ENCODE measurements at regions not wholly inside any gene's neighbourhood (a gene's known extent, or its start where the extent isn't known, plus 50 kb on each side); places are given as distances from the start of the nearest gene placed in this dataset.
A peak's percentile ranks its signal among the peaks of the same experiment; 100 is the strongest.
"Not testable (repeated sequence)": the region's sequence is repeated elsewhere in the genome, so short reads cannot be mapped to it uniquely, and the experiment has no call there.

DNA sequence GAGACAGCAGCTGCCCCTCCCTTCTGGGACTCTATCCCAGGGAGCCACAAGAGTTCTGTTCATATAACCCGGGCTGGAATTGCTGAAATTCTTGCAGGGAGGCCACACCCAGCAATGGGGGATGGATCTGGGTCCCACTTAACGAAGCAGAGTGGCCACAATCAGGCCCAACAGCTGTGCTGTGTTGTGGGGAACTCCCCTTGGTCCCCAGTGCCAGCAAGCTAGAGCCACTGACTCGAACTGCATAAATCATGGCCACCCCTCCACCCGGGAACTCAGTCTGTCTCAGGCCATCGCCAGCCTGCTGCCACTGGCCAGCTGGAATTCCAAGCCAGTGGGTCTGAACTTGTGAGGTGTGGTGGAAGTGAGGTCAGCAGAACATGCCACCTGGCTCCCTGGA, 111.1 kb downstream of the KLF8 start:
- DNase-seq (ENCODE audit: low read depth) = no peak

DNA sequence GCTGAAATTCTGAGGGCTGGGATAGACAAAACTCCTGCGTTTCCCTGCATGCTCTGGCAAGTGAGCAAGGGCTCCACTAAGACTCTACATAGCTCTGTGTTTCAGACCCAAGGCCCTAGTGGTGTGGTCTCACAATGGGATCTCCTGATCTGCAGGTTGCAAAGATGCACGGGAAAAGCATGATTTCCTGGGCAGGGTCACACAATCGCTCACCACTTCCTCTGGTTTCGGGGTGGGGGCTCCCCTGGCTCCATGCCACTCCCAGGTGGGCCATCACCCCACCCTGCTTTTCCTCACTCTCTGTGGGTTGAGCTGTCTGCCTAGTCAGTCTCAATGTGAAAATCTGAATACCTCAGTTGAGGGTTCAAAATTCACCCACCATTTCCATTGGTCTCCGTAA, 111.5 kb downstream of the KLF8 start:
- no peak for DNase-seq (ENCODE audit: low read depth)

DNA sequence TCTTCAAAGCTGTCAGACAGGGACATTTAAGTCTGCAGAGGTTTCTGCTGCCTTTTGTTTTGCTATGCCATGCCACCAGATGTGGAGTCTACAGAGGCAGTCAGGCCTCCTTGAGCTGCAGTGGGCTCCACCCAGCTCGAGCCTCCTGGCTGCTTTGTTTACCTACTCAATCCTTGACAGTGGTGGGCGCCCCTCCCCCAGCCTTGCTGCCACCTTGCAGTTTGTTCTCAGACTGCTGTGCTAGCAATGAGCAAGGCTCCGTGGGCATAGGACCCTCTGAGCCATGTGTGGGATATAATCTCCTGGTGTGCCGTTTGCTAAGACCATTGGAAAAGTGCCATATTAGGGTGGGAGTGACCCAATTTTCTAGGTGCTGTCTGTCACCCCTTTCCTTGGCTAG, 126.0 kb downstream of the KLF8 start:
- not testable (repeated sequence) for DNase-seq (ENCODE audit: low read depth)

DNA sequence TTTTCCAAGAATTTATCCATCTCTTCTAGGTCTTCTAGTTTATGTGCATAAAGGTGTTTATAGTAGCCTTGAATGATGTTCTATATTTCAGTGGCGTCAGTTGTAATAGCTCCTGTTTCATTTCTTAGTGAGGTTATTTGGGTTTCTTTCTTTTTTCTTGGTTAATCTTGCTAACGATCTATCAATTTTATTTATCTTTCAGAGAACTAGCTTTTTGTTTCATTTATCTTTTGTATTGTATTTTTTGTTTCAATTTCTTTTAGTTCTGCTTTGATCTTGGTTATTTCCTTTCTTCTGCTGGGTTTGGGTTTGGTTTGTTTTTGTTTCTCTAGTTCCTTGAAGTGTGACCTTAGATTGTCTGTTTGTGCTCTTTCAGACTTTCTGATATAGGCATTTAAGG, 133.0 kb downstream of the KLF8 start:
- DNase-seq (ENCODE audit: low read depth) = not testable (repeated sequence)

DNA sequence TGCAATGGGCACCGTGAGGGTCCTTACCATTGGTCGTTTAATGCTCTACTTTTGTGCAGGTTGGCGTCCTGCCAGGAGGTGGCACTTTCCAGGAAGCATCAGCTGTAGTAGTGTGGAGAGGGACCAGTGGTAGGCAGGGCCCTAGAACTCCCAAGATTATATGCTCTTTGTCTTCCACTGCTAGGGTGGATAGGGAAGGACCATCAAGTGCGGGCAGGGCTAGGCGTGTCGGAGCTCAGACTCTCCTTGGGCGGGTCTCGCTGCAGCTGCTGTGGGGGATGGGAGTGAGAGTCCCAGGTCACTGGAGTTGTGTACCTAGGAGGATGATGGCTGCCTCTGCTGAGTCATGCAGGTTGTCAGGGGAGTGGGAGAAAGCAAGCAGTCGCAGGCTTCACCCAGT, 134.7 kb downstream of the KLF8 start:
- no peak for DNase-seq (ENCODE audit: low read depth)

DNA sequence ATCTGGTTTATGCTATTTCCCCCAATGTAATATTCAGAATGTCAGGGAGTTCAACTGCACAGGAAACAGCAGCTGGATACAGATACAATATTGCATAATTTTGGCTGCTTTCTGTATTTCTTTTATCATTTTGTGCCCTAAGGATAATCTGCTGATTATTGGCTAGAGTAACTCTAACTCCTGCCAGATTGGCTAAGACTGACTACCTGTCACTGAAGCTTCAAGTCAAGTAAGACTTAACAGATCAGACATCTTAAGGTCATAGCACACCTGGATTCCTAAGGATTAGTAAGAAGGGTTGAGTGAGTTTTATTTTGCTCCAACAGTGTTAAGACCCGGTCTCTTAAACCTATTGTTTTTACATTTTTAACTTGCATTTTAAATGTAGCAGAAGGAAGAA, 136.8 kb downstream of the KLF8 start:
- no peak for DNase-seq (ENCODE audit: low read depth)

DNA sequence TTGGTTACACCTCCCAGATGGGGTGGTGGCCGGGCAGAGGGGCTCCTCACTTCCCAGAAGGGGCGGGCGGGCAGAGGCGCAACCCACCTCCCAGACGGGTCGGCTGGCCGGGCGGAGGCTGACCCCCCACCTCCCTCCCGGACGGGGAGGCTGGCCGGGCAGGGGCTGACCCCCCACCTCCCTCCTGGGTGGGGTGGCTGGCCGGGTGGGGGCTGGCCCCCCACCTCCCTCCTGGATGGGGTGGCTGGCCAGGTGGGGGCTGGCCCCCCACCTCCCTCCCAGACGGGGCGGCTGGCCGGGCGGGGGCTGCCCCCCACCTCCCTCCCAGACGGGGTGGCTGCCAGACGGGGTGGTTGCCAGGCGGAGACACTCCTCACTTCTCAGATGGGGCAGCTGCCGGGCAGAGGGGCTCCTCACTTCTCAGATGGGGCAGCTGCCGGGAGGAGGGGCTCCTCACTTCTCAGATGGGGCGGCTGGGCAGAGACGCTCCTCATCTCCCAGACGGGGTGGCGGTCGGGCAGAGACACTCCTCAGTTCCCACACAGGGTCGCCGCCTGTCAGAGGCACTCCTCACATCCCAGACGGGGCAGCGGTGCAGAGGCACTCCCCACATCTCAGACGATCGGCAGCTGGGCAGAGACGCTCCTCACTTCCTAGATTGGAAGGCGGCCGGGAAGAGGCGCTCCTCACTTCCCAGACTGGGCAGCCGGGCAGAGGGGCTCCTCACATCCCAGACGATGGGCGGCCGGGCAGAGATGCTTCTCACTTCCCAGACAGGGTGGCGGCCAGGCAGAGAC, 148.0 kb downstream of the KLF8 start:
- DNase-seq (ENCODE audit: low read depth) = not testable (repeated sequence)

DNA sequence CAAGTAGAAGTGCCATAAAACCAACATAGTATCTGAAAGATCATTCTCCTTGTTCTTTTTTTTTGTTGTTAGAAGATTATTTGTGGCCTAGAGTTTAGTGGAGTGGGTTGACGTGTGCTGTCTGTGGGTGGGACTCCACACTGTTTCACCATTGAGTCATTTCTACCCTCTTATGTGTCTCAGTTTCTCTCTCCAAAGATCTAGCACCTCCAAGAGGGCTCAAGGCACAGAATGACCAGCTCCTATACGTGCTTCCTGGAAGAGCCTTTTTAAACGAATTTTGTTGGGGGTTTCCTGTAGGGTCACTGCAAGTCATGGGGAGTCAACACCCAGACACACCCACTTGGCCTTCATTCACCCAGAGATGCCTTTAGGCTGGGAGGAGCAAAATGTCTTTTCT, 150.1 kb downstream of the KLF8 start:
- DNase-seq (ENCODE audit: low read depth) = no peak

DNA sequence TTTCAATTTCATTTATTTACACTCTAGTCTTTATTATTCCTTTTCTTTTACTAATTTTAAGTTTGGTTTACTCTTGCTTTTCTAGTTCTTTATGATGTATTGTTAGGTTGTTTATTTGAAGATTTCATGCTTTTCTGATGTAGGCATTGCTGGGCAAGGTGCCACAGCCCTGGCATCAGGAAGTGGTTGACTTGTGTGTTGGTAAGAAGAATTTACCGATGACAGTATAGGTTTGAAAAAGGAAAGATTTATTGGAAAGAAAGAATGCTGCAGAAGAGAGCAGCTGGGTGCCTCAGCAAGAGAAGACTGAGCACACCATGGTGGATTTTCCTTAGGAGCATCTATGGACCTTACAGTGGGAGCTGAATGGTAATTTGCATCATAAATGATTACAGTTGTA, 153.2 kb downstream of the KLF8 start:
- peak; percentile 10 for DNase-seq (ENCODE audit: low read depth)

DNA sequence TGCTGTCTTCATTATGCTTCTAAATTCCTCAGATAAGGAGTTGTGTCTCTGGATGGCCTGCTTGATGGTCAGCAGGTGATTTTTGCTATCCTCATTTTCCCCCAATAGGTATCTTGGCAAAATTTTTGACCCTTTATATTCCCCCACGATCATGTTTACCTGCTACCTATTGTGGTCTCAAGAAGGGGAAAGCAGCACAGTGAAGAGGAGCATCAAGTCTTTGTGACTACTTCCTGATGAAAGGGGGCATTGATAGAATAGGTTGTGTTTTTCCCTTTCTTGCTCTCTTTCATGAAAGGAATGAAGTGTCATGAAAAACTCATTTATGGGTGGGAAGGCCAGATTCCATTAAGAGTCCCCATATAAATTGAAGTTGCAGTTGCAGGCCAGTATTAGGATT, 153.8 kb downstream of the KLF8 start:
- no peak for DNase-seq (ENCODE audit: low read depth)

DNA sequence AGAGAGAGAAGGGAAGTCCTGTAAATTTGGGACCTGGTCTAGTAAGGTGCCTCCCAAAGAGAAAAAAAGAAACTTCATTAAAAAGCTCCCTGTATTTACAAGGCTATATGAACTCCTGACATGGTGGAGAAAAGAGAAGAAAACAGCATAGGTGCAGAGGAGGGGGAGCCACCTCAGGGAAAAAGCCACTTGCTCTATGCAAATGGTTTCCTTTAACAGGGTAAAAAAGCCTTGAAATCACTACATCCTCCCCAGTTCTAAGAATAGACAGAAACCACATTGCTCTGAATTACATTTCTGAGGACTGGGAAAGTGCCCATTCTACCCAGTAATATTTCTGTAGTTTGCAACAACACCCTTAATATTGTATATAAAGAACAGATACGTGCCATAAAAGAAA, 165.5 kb downstream of the KLF8 start:
- no peak for DNase-seq (ENCODE audit: low read depth)

DNA sequence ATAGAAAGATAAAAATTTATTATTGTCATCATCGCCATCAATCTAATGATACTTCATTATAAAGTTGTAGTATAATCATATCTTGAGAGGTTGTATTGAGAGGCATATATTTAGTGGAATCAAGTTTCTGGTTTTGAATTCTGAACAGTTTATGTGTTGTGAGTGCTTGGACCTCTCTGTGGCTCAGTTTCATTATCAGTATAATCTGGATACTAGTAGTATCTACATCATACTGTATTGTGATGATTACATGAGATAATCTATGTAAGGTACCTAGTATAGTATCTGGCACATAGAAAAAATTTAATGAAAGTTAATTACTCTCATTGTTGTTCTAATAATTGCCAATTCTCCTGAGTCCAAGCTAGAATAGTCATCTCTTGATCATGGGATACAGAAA, 161.2 kb upstream of the UBQLN2 start:
- DNase-seq (ENCODE audit: low read depth) = no peak

DNA sequence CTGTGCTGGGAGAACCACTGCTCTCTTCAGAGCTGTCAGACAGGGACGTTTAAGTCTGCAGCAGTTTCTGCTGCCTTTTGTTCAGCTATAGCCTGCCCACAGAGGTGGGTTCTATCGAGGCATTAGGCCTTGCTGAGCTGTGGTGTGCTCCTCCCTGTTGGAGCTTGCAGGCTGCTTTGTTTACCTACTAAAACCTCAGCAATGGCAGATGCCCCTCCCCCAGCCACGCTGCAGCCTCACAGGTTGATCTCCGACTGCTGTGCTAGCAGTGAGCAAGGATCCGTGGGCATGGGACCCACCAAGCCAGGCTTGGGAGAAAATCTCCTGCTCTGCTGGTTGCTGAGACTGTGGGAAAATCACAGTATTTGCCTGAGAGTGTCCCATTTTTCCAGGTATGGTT, 133.8 kb upstream of the UBQLN2 start:
- DNase-seq (ENCODE audit: low read depth) = no peak

DNA sequence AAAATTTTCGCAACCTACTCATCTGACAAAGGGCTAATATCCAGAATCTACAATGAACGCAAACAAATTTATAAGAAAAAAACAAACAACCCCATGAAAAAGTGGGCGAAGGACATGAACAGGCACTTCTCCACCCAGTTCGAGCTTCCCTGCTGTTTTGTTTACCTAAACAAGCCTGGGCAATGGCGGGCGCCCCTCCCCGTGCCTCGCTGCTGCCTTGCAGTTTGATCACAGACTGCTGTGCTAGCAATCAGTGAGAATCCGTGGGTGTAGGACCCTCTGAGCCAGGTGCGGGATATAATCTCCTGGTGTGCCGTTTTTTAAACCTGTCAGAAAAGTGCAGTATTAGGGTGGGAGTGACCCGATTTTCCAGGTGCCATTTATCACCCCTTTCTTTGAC, 111.4 kb upstream of the UBQLN2 start:
- not testable (repeated sequence) for DNase-seq (ENCODE audit: low read depth)

DNA sequence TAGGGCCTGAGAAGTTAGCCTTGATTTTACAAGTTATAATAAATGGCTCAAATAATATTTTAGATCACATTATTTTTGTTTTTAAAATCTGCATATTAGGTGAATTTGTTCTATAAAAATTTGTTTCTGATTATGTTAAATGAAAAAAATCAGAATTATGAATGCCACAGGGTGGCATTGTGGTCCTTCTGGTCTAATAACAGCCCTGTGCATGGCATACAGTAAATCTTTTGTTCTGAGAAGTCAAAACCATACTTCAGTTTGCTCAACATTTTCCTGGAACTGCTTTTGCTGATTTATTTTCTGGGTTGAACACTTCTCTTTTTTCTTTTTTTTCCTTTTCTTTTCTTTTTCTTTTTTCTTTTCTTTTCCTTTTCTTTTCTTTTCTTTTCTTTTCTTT, 101.0 kb upstream of the UBQLN2 start:
- no peak for DNase-seq (ENCODE audit: low read depth)

DNA sequence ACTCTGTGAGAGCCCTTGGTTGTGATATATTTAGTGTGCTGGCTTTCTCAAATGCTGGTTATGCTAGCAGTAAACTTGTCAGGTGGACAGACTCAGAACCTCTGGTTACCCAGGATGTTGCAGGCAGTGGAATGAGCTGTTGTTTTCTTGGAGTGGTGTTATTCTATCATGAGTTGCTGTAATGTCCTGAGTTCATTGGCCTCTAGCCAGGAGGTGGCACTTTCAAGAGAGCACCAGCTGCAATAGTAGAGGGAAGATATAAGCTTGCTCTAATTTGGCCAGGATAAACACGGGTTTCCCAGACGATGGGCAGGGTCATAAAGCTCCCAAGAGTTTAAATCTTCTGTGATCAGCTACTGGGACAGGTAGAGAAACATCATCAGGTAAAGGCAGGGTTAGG, 95.0 kb upstream of the UBQLN2 start:
- DNase-seq (ENCODE audit: low read depth) = no peak

DNA sequence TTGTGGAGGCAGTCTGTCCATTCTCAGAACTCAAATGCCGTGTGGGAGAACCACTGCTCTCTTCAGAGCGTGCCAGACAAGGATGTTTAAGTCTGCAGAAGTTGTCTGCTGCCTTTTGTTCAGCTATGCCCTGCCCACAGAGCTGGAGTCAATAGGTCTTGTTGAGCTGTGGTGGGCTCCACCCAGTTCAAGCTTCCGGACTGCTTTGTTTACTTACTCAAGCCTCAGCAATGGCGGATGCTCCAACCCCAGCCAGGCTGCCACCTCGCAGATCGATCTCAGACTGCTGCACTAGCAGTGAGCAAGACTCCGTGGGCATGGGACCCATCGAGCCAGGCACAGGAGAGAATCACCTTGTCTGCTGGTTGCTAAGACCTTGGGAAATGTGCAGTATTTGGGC, 68.5 kb upstream of the UBQLN2 start:
- DNase-seq (ENCODE audit: low read depth) = not testable (repeated sequence)

DNA sequence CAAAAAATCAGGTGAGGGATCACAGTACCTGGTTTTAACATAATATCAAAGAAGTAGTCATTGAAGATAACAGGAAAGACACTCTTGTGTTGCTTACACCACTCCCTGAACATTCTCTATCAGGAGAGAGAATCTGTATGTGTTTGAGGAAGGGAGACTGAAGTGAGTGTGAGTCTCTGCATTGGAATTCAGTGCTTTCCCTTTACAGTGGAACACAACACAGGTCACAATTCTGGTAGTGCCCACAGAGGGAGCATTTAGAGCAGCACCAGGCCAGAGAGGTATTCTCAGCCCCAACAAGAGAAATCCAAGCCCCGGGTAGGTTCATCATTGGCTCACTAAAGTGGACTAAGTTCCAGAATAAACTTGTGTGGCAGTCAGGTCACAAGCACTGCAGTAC, 64.7 kb upstream of the UBQLN2 start:
- DNase-seq (ENCODE audit: low read depth) = no peak

DNA sequence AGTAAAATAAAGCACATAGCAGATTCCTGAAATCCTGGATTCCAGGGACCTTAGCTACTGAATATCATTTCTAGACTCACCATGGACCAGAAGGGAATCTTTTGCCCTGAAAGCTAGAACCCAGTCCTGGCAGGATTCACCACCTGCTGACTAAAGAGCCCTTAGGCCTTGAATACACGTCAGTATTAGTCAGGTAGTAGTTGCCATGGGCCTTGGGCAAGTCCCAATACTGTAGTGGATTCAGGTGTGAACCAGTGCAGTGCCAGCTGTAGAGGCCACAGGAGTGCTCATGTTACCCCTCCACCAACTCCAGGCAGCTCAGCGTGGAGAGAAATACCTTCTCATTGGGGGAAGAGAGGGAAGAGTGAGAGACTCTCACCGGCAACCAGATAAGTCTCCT, 64.1 kb upstream of the UBQLN2 start:
- no peak for DNase-seq (ENCODE audit: low read depth)

DNA sequence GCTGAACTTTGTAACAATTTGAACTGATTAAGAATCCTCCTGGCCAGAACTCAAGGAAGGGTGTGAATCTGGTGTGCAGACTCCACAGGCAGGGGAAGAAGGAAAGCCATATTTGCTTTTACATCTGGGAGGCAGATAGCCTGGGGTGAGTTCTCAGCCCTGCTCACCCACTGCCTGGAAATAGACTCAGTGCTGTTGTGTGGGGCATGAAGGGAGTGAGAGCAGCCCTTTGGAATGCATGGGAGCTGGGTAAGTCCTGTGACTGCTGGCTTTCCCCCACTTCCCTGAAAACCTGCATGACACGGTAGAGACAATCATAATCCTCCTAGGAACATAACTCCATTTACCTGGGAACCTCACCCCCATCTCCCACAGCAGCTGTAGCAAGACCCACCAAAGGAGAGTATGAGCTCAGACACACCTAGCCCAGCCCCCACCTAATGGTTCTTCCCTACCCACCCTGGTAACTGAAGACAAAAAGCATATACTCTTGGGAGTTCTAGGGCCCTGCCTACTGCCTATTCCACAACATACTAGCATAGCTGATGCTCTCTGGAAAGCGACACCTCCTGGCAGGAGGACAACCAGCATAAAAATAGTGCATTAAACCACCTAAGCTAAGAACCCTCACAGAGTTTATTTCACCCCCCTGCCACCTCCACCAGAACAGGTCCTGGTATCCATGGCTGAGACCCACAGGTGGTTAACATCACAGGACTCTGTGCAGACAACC, 59.3 kb upstream of the UBQLN2 start:
- no peak for DNase-seq (ENCODE audit: low read depth)

DNA sequence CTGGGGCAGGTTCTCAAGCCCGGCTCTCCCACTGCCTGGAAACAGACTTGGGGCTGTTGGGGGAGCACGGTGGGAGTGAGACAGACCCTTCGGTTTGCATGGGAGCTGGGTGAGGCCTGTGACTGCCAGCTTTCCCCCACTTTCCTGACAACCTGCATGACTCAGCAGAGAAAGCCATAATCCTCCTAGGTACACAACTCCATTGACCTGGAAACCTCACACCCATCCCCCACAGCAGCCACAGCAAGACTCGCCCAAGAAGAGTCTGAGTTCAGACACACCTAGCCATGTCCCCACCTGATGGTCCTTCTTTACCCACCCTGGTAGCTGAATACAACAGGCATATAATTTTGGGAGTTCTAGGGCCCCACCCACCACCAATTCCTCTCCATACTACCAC, 57.6 kb upstream of the UBQLN2 start:
- DNase-seq (ENCODE audit: low read depth) = no peak

Measured in T follicular helper cell (primary cell).